ENCODE measurements at regions not wholly inside any gene's neighbourhood (a gene's known extent, or its start where the extent isn't known, plus 50 kb on each side); places are given as distances from the start of the nearest gene placed in this dataset.
A peak's percentile ranks its signal among the peaks of the same experiment; 100 is the strongest.

DNA sequence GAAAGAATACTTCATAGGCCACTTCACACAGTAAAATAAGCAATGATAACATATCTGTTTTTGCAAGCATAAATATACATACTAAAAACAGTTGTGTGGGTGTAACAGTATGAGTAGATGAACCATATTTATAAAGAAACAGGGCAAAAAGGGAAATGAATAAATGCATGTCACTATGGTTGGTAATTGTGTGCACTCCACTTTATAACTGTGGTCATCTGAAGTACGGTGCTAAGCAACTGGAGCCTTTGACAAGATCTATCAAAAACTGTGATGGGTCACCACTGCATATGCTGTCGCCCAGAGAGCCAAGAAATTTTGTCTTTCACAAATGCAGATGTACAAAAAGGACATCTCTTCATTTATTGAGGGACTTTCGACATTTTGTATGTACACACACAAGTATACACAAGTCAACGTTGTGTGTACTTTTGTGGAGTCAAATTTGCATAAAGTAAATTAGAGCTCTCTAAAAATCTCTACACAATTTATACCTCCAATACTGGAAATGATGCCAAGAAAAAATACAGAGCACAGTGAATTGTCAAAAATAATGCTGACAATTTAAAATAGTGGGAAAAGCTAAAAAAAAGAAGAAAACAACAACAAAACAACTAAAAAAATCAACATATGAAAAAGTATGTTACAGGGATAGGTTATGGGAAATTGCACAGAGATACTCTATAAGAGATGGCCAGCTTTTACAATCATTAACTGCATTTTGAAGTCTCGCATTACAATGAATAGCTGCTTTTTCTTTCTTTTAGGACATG, 123.1 kb upstream of the ENPEP start:
- no peaks in the 10 kb centered on the region for H3K4me1 ChIP-seq (ENCODE audit: insufficient read depth, low read length)
- H2AFZ ChIP-seq (ENCODE audit: low read length), result no peak overlapping the region
- H4K20me1 ChIP-seq (ENCODE audit: insufficient read depth, low read length), result no peaks in the 10 kb centered on the region
- no peak for ATAC-seq
- H3K4me2 ChIP-seq (ENCODE audit: low read depth, low read length), result no peak overlapping the region
- TF ChIP-seq MAFF (IDR thresholded peaks at IDR 0.05; ENCODE audit: low read depth, low read length) (peak; percentile 35; the same call in 1 of the 2 replicates), MAFK (conservative IDR thresholded peaks at IDR 0.05 in 1 of 2, IDR thresholded peaks at IDR 0.05 in 1 of 2; ENCODE audit: low read length in 2 of 2) (peak in 1 of 2 experiments; percentile 37; a peak in 1 of 4 replicates)
- TF ChIP-seq, protein P1, sequence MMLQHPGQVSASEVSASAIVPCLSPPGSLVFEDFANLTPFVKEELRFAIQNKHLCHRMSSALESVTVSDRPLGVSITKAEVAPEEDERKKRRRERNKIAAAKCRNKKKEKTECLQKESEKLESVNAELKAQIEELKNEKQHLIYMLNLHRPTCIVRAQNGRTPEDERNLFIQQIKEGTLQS (CRISPR knock-in tag; IDR thresholded peaks at IDR 0.05), result no peak
- intact Hi-C loops (cut with micrococcal nuclease; ENCODE audit: unreplicated experiment) (no loop called here), in situ Hi-C loops (cut with HindIII; ENCODE audit: extremely low pct_ligation_motif_present, low pct_unique_long_range_greater_than_20kb) (no loop called here)
- no peaks in the 10 kb centered on the region for H3K27me3 ChIP-seq (ENCODE audit: control insufficient read depth in 1 of 2, insufficient read depth in 2 of 2, low read length in 2 of 2)
- CTCF ChIA-PET (ENCODE audit: low intra/inter-chr PET ratio, low total read pairs), result no interaction called here
- H3K36me3 ChIP-seq (replicated peaks in 1 of 2; ENCODE audit: control insufficient read depth in 1 of 2, insufficient read depth in 2 of 2, low read length in 2 of 2), result no peaks in the 10 kb centered on the region
- no peaks in the 10 kb centered on the region for H3K79me2 ChIP-seq (ENCODE audit: insufficient read depth, low read length)
- BruUV-seq (replicated peaks), result no TSS peak
- H3K9me3 ChIP-seq (ENCODE audit: low read length), result no peaks in the 10 kb centered on the region
- no peak overlapping the region for H3K27ac ChIP-seq (ENCODE audit: extremely low read length, insufficient read depth, low read length)
- FAIRE-seq, result no peak
- WGBS (ENCODE audit: low lambda C conversion rate), result 9% methylated on average over 5 of the region's 5 CpGs
- DNase-seq (ENCODE audit: low spot score), result no peak
- POLR2A ChIA-PET, result no interaction called here
- H3K9ac ChIP-seq (ENCODE audit: insufficient read depth, low read depth, low read length), result no peak overlapping the region
- no peak overlapping the region for H3K4me3 ChIP-seq (replicated peaks in 1 of 3; ENCODE audit: insufficient read depth in 1 of 3, low read depth in 2 of 3, low read length in 3 of 3)

DNA sequence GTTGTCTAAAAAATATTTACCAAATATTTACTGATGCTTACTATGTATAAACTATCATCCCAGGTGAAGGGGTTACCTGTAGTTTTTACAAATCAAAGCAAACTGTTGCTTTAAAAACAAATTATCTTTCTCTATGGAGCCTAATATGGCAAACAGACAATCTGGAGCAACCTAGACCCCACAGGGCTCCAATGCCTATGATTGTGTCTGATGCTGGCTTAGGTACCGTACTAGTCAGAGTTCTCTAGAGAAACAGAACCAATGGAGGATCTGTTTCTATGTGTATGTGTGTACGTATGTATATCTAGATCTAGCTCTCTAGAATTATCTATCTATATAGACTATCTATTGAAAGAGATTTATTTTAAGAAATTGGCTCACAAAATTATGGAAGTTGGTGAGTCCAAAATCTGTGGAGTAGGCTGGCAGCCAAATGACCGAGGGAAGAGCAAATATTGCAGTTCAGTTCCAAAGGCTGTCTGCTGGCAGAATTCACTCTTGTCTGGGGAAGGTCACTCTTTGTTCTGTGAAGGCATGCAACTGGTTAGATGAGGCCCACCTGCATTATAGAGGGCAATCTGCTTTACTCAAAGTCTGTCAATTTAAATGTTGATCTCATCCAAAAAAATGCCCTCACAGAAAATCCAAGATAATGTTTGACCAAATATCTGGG, 127.1 kb upstream of the ENPEP start:
- WGBS (ENCODE audit: low lambda C conversion rate), result 37% methylated on average over 3 of the region's 3 CpGs
- Histone ChIP-seq H3K4me2 (ENCODE audit: low read depth, low read length) (no peak overlapping the region), H3K9ac (ENCODE audit: insufficient read depth, low read depth, low read length) (no peak overlapping the region), H4K20me1 (ENCODE audit: insufficient read depth, low read length) (no peaks in the 10 kb centered on the region), H3K36me3 (replicated peaks in 1 of 2; ENCODE audit: control insufficient read depth in 1 of 2, insufficient read depth in 2 of 2, low read length in 2 of 2) (no peaks in the 10 kb centered on the region), H3K9me3 (ENCODE audit: low read length) (no peaks in the 10 kb centered on the region), H3K4me1 (ENCODE audit: insufficient read depth, low read length) (no peaks in the 10 kb centered on the region), H3K79me2 (ENCODE audit: insufficient read depth, low read length) (no peaks in the 10 kb centered on the region), H3K27me3 (ENCODE audit: control insufficient read depth in 1 of 2, insufficient read depth in 2 of 2, low read length in 2 of 2) (no peaks in the 10 kb centered on the region), H2AFZ (ENCODE audit: low read length) (no peak overlapping the region), H3K4me3 (replicated peaks in 1 of 3; ENCODE audit: insufficient read depth in 1 of 3, low read depth in 2 of 3, low read length in 3 of 3) (no peak overlapping the region), H3K27ac (ENCODE audit: extremely low read length, insufficient read depth, low read length) (no peak overlapping the region)
- ChIA-PET CTCF (ENCODE audit: low intra/inter-chr PET ratio, low total read pairs) (no interaction called here), POLR2A (no interaction called here)
- DNase-seq (ENCODE audit: low spot score) (no peak), ATAC-seq (no peak), FAIRE-seq (no peak)
- in situ Hi-C loops (cut with HindIII; ENCODE audit: extremely low pct_ligation_motif_present, low pct_unique_long_range_greater_than_20kb), result loop anchor here (10.0 kb wide), 1 partner anchor 166 kb away; no protein-coding TSS in a partner anchor
- BruUV-seq (replicated peaks), result no TSS peak
- intact Hi-C loops (cut with micrococcal nuclease; ENCODE audit: unreplicated experiment), result no loop called here
- TF ChIP-seq AHDC1 (CRISPR knock-in tag; IDR thresholded peaks at IDR 0.05; ENCODE audit: borderline replicate concordance) (no peak), ARID2 (CRISPR knock-in tag; IDR thresholded peaks at IDR 0.05; ENCODE audit: borderline replicate concordance) (no peak), ZNF10 (CRISPR knock-in tag; IDR thresholded peaks at IDR 0.05; ENCODE audit: borderline replicate concordance, low read depth) (no peak), ZNF276 (CRISPR knock-in tag; IDR thresholded peaks at IDR 0.05; ENCODE audit: low read depth) (no peak), ELF4 (CRISPR knock-in tag; IDR thresholded peaks at IDR 0.05; ENCODE audit: borderline replicate concordance) (no peak)

Data from HepG2 (cell line).